ENCODE measurements at regions not wholly inside any gene's neighbourhood (a gene's known extent, or its start where the extent isn't known, plus 50 kb on each side); places are given as distances from the start of the nearest gene placed in this dataset.
A peak's percentile ranks its signal among the peaks of the same experiment; 100 is the strongest.

DNA sequence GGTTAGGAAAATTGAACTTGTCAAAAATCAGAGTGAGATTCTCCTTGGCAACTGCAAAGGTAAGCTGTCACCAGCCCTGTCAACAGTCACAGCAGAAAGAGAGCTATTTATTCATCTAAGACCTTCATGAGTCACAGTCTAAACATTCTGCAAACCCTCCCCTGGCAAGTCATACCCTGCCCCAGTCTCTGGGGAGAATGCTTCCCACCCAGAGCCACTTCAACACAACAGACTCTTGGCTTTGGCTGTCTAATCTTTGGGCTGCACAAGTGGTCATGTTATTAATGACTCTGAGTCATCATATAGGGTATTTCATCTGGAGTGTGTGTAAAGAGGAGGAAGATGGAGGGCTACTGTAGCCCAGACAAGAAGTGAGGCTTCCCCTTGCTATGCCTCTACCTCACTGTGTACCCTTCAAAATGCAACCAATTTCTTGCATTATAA is 153.4 kb downstream of the CCDC34 start:
- H2BK15ac ChIP-seq (ENCODE audit: low read depth, low read length) = no peak overlapping the region
- peaks cover 7% of the 10 kb centered on the region for H3K4me1 ChIP-seq (ENCODE audit: control insufficient read depth, insufficient read depth, low read length)
- H3K18ac ChIP-seq (ENCODE audit: low read depth, low read length) = no peak overlapping the region
- no peak overlapping the region for H2BK20ac ChIP-seq (ENCODE audit: low read depth, low read length)
- H4K8ac ChIP-seq (ENCODE audit: low read depth in 2 of 2, low read length in 2 of 2) = no peak overlapping the region
- H3K79me1 ChIP-seq (ENCODE audit: low read depth in 1 of 2, low read length in 2 of 2) = no peaks in the 10 kb centered on the region
- H2AFZ ChIP-seq (replicated peaks; ENCODE audit: low read length, poor library complexity) = no peak overlapping the region
- H3K9ac ChIP-seq (ENCODE audit: low read depth, low read length) = no peak overlapping the region
- POLR2A ChIA-PET (ENCODE audit: unreplicated experiment) = no interaction called here
- H3K56ac ChIP-seq (ENCODE audit: extremely low read depth, insufficient read depth, low read length) = no peak overlapping the region
- peaks cover 4% of the 10 kb centered on the region for H3K9me1 ChIP-seq (ENCODE audit: insufficient read depth, low read length)
- no peaks in the 10 kb centered on the region for H4K20me1 ChIP-seq (ENCODE audit: insufficient read depth, low read length)
- H4K91ac ChIP-seq (ENCODE audit: insufficient read depth, low read depth, low read length) = no peak overlapping the region
- peak; percentile 65 for ATAC-seq (ENCODE audit: low read depth)
- no peak overlapping the region for H3K23ac ChIP-seq (ENCODE audit: low read depth, low read length)
- no peak overlapping the region for H3K4ac ChIP-seq (ENCODE audit: low read depth, low read length)
- in situ Hi-C loops (cut with MboI; ENCODE audit: low sequenced_read_pairs) = no loop called here
- no TSS peak for BruUV-seq (replicated peaks)
- TF ChIP-seq BHLHE40 (IDR thresholded peaks at IDR 0.05; ENCODE audit: low read depth, low read length) (peak; percentile 52; the same call in 1 of the 2 replicates), CEBPB (IDR thresholded peaks at IDR 0.05; ENCODE audit: low read depth, low read length) (no peak; the same call in 1 of the 2 replicates), POLR2A (IDR thresholded peaks at IDR 0.05; ENCODE audit: low read depth, low read length) (no peak), RFX5 (IDR thresholded peaks at IDR 0.05; ENCODE audit: low read depth, low read length) (peak; percentile 7; the same call in 1 of the 2 replicates), MAFK (IDR thresholded peaks at IDR 0.05; ENCODE audit: low read depth, low read length) (0 out of 2 replicates have a peak, but pooled peaks have one; percentile 5), FOS (IDR thresholded peaks at IDR 0.05; ENCODE audit: low read depth, low read length) (peak; percentile 73), CHD1 (IDR thresholded peaks at IDR 0.05; ENCODE audit: low read depth, low read length) (no peak), MXI1 (IDR thresholded peaks at IDR 0.05; ENCODE audit: borderline replicate concordance, low read depth, low read length) (no peak), SMC3 (IDR thresholded peaks at IDR 0.05; ENCODE audit: low read depth, low read length) (no peak), NFE2L2 (IDR thresholded peaks at IDR 0.05; ENCODE audit: low read depth, low read length) (no peak), MAZ (IDR thresholded peaks at IDR 0.05; ENCODE audit: borderline replicate concordance, low read depth, low read length) (peak; percentile 54; the same call in 1 of the 2 replicates), RAD21 (IDR thresholded peaks at IDR 0.05; ENCODE audit: low read length) (no peak), RCOR1 (IDR thresholded peaks at IDR 0.05; ENCODE audit: insufficient replicate concordance, low read length) (no peak)
- TF ChIP-seq, protein P1, sequence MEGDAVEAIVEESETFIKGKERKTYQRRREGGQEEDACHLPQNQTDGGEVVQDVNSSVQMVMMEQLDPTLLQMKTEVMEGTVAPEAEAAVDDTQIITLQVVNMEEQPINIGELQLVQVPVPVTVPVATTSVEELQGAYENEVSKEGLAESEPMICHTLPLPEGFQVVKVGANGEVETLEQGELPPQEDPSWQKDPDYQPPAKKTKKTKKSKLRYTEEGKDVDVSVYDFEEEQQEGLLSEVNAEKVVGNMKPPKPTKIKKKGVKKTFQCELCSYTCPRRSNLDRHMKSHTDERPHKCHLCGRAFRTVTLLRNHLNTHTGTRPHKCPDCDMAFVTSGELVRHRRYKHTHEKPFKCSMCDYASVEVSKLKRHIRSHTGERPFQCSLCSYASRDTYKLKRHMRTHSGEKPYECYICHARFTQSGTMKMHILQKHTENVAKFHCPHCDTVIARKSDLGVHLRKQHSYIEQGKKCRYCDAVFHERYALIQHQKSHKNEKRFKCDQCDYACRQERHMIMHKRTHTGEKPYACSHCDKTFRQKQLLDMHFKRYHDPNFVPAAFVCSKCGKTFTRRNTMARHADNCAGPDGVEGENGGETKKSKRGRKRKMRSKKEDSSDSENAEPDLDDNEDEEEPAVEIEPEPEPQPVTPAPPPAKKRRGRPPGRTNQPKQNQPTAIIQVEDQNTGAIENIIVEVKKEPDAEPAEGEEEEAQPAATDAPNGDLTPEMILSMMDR (conservative IDR thresholded peaks at IDR 0.05; ENCODE audit: low read depth, low read length) = no peak
- TF ChIP-seq, protein P2, sequence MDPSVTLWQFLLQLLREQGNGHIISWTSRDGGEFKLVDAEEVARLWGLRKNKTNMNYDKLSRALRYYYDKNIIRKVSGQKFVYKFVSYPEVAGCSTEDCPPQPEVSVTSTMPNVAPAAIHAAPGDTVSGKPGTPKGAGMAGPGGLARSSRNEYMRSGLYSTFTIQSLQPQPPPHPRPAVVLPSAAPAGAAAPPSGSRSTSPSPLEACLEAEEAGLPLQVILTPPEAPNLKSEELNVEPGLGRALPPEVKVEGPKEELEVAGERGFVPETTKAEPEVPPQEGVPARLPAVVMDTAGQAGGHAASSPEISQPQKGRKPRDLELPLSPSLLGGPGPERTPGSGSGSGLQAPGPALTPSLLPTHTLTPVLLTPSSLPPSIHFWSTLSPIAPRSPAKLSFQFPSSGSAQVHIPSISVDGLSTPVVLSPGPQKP (IDR thresholded peaks at IDR 0.05; ENCODE audit: borderline replicate concordance, low read depth, low read length) = no peak
- TF ChIP-seq, protein P3, sequence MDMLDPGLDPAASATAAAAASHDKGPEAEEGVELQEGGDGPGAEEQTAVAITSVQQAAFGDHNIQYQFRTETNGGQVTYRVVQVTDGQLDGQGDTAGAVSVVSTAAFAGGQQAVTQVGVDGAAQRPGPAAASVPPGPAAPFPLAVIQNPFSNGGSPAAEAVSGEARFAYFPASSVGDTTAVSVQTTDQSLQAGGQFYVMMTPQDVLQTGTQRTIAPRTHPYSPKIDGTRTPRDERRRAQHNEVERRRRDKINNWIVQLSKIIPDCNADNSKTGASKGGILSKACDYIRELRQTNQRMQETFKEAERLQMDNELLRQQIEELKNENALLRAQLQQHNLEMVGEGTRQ (IDR thresholded peaks at IDR 0.05; ENCODE audit: low read depth, low read length) = no peak
- no peaks in the 10 kb centered on the region for H3K9me3 ChIP-seq (ENCODE audit: control insufficient read depth, insufficient read depth, low read length)
- H3K14ac ChIP-seq (replicated peaks; ENCODE audit: low read depth, low read length) = no peak overlapping the region
- no peak overlapping the region for H2BK5ac ChIP-seq (ENCODE audit: low read depth, low read length, poor library complexity, severe bottlenecking)
- H2BK120ac ChIP-seq (ENCODE audit: low read depth, low read length) = 0 out of 2 replicates have a peak overlapping the region, but pooled peaks have one; percentile 8
- no peak overlapping the region for H4K5ac ChIP-seq (ENCODE audit: low read depth, low read length)
- CTCF ChIA-PET = interaction anchor here (0.7 to 1.1 kb wide), 2 partner anchors 73 to 116 kb away, joined by 3 to 4 read pairs; no protein-coding TSS in a partner anchor
- intact Hi-C loops (cut with micrococcal nuclease) = loop anchor here (10.0 kb wide), 1 partner anchor 75 kb away; no protein-coding TSS in a partner anchor
- no peaks in the 10 kb centered on the region for H3K36me3 ChIP-seq (ENCODE audit: control insufficient read depth, insufficient read depth, low read length)
- dilution Hi-C loops (cut with HindIII; ENCODE audit: low sequenced_read_pairs, unreplicated experiment) = no loop called here
- DNase-seq = peak; percentile 93
- H3K27me3 ChIP-seq (ENCODE audit: control insufficient read depth, insufficient read depth, low read length) = no peaks in the 10 kb centered on the region
- H3K4me2 ChIP-seq (ENCODE audit: low read depth, low read length) = no peak overlapping the region
- no peak overlapping the region for H2AK5ac ChIP-seq (ENCODE audit: low read depth, low read length)
- H2AK9ac ChIP-seq (replicated peaks; ENCODE audit: low read depth, low read length, poor library complexity) = no peak overlapping the region
- no peak overlapping the region for H3K27ac ChIP-seq (ENCODE audit: insufficient read depth, low read length)
- H3K4me3 ChIP-seq (ENCODE audit: insufficient read depth, low read depth, low read length) = no peak overlapping the region
